Spleen (tissue), 11 donors: ENCODE measurements at regions not wholly inside any gene's neighbourhood (a gene's known extent, or its start where the extent isn't known, plus 50 kb on each side); places are given as distances from the start of the nearest gene placed in this dataset.
"Not testable (repeated sequence)": the region's sequence is repeated elsewhere in the genome, so short reads cannot be mapped to it uniquely, and the experiment has no call there.

Experiments used
- DNase-seq: peaks from one replicate; pipeline ENCODE4 v3.0.0-alpha.2; 2020
- H3K27ac ChIP-seq, 8 donors: fragments of 200-600 bp; sonication (generic) in 7 of 8; 1 replicate in 4 of 8; 2 replicates in 4 of 8; pipeline versions ENCODE4 v1.5.0 to v1.8.0; 2016 to 2021; ENCODE audit warnings: inconsistent platforms in 4 of 8, mild to moderate bottlenecking in 4 of 8, moderate library complexity in 1 of 8
- H3K27me3 ChIP-seq, 7 donors: fragments of 200-600 bp; sonication (generic) in 6 of 7; replicated peaks in 1 of 7; 1 replicate in 4 of 7; 2 replicates in 3 of 7; pipeline versions ENCODE4 v1.5.0 to v1.8.0; 2016 to 2021; ENCODE audit warnings: inconsistent platforms in 3 of 7, mild to moderate bottlenecking in 1 of 7
- H3K36me3 ChIP-seq, 6 donors: fragments of 200-600 bp; sonication (generic) in 5 of 6; 1 replicate in 4 of 6; 2 replicates in 2 of 6; pipeline versions ENCODE4 v1.5.0 to v1.8.0; 2016 to 2021; ENCODE audit warnings: inconsistent platforms in 2 of 6
- H3K4me1 ChIP-seq, 6 donors: fragments of 200-600 bp; sonication (generic) in 5 of 6; 1 replicate in 3 of 6; 2 replicates in 3 of 6; pipeline versions ENCODE4 v1.5.0 to v1.8.0; 2016 to 2021; ENCODE audit warnings: inconsistent platforms in 3 of 6
- H3K4me3 ChIP-seq, 8 donors: fragments of 200-600 bp; sonication (generic) in 7 of 8; 1 replicate in 4 of 8; 2 replicates in 4 of 8; pipeline versions ENCODE4 v1.5.0 to v1.8.0; 2016 to 2021; ENCODE audit warnings: inconsistent platforms in 4 of 8, mild to moderate bottlenecking in 4 of 8, moderate library complexity in 2 of 8
- H3K9me3 ChIP-seq, 8 donors: fragments of 200-600 bp; sonication (generic) in 7 of 8; 1 replicate in 4 of 8; 2 replicates in 4 of 8; pipeline versions ENCODE4 v1.5.0 to v1.8.0; 2016 to 2021; ENCODE audit warnings: inconsistent platforms in 4 of 8
- POLR2A ChIP-seq, 3 donors: fragments of 450-650 bp; IDR thresholded peaks; one replicate each; pipeline ENCODE4 v1.5.1; 2017; ENCODE audit warnings: antibody characterized with exemption in 3 of 3, mild to moderate bottlenecking in 1 of 3
- POLR2AphosphoS5 ChIP-seq, 3 donors: sonication (generic); formaldehyde crosslinking; IDR thresholded peaks; one replicate each; pipeline ENCODE4 v1.5.1; 2017; ENCODE audit warnings: antibody characterized with exemption in 3 of 3
- WGBS, 5 donors: extraction: QIAGEN DNeasy Blood & Tissue Kit in 3 of 5; methylation state at CpG; one replicate each; pipeline versions ENCODE4 v1.1.5 to v1.1.7; 2013 to 2018; 5-methylcytosine and 5-hydroxymethylcytosine counted together
- intact Hi-C: fragments of 100-400 bp; cut with DNase I; formaldehyde crosslinking; loops from one replicate; pipeline ENCODE4 v1.15.0; 2023; ENCODE audit warnings: low total_unique reads
- TF ChIP-seq, protein P1 (sequence below), 11 experiments: fragments of 200-600 bp in 7 of 11; fragments of 450-650 bp in 4 of 11; sonication (generic) in 4 of 11; IDR thresholded peaks in 8 of 11; conservative IDR thresholded peaks in 3 of 11; 1 replicate in 7 of 11; 2 replicates in 4 of 11; pipeline versions ENCODE4 v1.4.0 to v1.8.0; 2016 to 2021; ENCODE audit warnings: antibody characterized with exemption in 11 of 11, inconsistent platforms in 4 of 11, mild to moderate bottlenecking in 1 of 11
- donor health status: healthy with polysubstance abuse.
- donor health status: DM: no; HTN: no; CAD: no; lungs with moderate emphysema.
- donor health status: DM: no; HTN: no; CAD: no.
- donor health status: Bipolar disorder and iron deficiency.
- donor health status: healthy.
- donor health status: DM: no; HTN: no; CAD: no.
- donor health status: DM: yes; HTN: yes; CAD: no.

DNA sequence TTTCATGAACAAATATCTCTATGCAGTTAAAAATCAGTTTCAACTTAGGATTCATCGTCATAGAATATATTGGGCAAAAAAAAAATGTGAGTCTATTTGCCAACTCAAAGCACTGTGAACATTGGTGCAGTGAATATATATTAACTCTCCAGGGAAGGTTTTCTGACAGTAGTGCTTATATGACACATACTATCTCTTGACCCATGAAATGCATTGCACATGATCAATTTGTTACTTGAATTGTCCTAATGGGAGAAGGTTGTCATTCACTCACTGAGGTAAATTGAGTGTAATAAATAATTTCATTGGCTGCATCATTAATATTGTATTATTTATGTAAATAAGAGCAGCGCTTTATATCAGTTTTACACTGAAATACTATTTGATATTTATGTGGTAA is 2458.5 kb downstream of the ARAP2 start:
- no peak for DNase-seq
- Histone ChIP-seq H3K27ac (no peak overlapping the region), H3K36me3 (no peaks in the 10 kb centered on the region), H3K27me3 (no peaks in the 10 kb centered on the region), H3K4me1 (no peaks in the 10 kb centered on the region), H3K9me3 (no peaks in the 10 kb centered on the region), H3K4me3 (no peak overlapping the region)
- WGBS, 5 donors = 73 to 93% (median 83%) methylated on average over 2 of the region's 2 CpGs
- TF ChIP-seq POLR2AphosphoS5 (IDR thresholded peaks at IDR 0.05) = no peak
- TF ChIP-seq, protein P1, sequence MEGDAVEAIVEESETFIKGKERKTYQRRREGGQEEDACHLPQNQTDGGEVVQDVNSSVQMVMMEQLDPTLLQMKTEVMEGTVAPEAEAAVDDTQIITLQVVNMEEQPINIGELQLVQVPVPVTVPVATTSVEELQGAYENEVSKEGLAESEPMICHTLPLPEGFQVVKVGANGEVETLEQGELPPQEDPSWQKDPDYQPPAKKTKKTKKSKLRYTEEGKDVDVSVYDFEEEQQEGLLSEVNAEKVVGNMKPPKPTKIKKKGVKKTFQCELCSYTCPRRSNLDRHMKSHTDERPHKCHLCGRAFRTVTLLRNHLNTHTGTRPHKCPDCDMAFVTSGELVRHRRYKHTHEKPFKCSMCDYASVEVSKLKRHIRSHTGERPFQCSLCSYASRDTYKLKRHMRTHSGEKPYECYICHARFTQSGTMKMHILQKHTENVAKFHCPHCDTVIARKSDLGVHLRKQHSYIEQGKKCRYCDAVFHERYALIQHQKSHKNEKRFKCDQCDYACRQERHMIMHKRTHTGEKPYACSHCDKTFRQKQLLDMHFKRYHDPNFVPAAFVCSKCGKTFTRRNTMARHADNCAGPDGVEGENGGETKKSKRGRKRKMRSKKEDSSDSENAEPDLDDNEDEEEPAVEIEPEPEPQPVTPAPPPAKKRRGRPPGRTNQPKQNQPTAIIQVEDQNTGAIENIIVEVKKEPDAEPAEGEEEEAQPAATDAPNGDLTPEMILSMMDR (IDR thresholded peaks at IDR 0.05 in 8 of 11, conservative IDR thresholded peaks at IDR 0.05 in 3 of 11) = no peak
- TF ChIP-seq POLR2A (IDR thresholded peaks at IDR 0.05) = no peak
- intact Hi-C loops = no loop called here

DNA sequence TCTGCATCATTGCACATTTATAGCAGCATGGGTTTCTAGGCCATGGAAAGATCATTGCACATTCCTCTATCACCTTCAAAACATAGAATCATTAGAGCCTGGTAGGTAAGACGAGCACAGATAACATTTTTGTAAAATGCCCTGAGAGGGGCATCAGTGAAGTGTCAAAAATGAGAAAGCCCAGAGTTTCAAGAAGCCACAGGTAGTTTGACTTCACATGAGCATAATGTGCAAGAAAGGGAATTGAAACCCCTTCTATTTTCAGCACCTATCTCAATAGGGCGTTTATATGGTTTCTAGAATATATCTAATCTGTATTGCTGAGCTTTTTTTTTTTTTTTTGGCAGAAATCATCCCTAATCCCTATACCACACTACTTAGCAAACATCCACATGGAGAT is 2441.7 kb downstream of the ARAP2 start:
- 32 to 54% (median 44%) methylated on average over 2 of the region's 2 CpGs for WGBS, 5 donors

DNA sequence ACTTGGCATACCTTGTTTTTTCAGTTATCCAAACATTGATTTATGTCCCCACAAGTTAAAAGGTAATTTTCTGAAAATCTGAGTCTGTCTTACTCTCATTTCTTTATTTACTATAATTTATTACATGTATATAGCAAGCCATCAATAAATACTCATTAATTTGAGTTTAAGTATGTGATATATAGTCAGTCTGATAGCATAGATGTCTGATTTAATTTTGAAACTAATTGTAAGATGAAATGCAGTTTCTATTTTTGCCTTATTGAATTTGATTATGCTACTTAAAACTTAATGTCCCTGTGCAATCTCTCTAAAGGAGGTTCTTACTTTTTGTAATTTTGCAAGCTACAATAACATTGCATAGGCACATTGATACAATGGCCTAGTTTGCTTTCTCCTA is 2418.6 kb downstream of the ARAP2 start:
- H3K4me1 ChIP-seq = no peaks in the 10 kb centered on the region
- no peak for DNase-seq
- no peak overlapping the region for H3K4me3 ChIP-seq
- no peak for TF ChIP-seq POLR2A (IDR thresholded peaks at IDR 0.05)
- TF ChIP-seq POLR2AphosphoS5 (IDR thresholded peaks at IDR 0.05) = no peak
- TF ChIP-seq, protein P1 (IDR thresholded peaks at IDR 0.05 in 8 of 11, conservative IDR thresholded peaks at IDR 0.05 in 3 of 11) = no peak
- H3K27ac ChIP-seq = no peak overlapping the region
- no peaks in the 10 kb centered on the region for H3K36me3 ChIP-seq
- H3K9me3 ChIP-seq = peaks cover 0 to 10% (median 0%) of the 10 kb centered on the region in 8 donors
- intact Hi-C loops = no loop called here
- H3K27me3 ChIP-seq = no peaks in the 10 kb centered on the region

More for the DNA sequence above, 2441.7 kb downstream of the ARAP2 start:
- TF ChIP-seq POLR2A (IDR thresholded peaks at IDR 0.05) = no peak
- TF ChIP-seq POLR2AphosphoS5 (IDR thresholded peaks at IDR 0.05) = no peak
- TF ChIP-seq, protein P1 (IDR thresholded peaks at IDR 0.05 in 8 of 11, conservative IDR thresholded peaks at IDR 0.05 in 3 of 11) = no peak
- Histone ChIP-seq H3K9me3 (no peaks in the 10 kb centered on the region), H3K36me3 (no peaks in the 10 kb centered on the region), H3K4me3 (no peak overlapping the region), H3K4me1 (no peaks in the 10 kb centered on the region), H3K27me3 (no peaks in the 10 kb centered on the region), H3K27ac (no peak overlapping the region)
- intact Hi-C loops = no loop called here
- no peak for DNase-seq

DNA sequence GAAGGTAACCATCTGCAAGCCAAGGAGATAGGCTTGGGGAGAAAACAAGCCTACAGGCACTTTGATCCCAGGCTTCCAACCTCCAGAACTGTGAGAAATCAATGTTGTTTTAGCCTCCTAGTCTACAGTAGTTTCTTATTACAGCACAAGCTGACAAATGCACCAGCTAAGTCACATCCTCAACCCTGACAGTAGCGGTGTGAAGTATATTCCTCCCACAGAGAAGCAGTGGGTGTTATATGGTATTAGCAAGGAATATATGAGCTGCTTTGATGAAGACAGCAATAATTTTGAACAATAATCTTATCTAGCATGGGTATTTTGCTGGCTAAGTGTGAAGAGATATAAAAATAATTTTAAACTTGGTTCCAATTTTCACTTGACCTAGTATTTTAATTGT is 2415.0 kb downstream of the ARAP2 start:
- intact Hi-C loops, H3K4me1 ChIP-seq, DNase-seq, H3K9me3 ChIP-seq, H3K36me3 ChIP-seq, H3K27ac ChIP-seq, H3K27me3 ChIP-seq, H3K4me3 ChIP-seq: not testable (repeated sequence)
- 86 to 98% (median 90%) methylated on average over 1 of the region's 1 CpG for WGBS, 5 donors

DNA sequence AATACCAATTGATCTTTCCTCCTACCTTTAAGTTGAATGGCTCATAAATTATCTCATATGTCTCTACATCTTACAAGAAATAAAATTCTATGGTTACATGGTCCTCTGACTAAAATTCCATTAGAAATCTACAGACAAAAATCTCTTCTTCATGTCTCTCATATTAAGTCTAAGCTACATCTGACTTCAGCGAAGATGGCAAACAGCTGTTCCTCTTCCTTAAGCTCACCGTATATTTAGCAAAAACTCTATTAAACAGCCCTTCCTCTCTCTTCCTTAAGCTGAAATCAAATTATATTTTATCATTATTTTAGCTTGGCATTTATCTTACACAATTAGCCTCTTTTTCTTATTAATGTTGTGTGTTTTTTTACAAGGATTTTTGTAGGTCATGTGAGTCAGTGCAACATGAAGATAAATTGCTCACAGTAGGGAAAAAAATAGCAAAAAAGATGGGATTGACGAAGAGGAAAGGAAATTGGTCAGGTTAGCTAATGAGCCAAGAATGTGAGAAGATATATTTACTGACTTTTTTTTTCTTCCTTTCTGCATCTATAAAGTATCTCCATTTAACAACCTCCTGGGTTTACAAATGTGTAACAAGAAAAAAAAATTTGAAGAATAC is 2412.8 kb downstream of the ARAP2 start:
- no peak for DNase-seq

DNA sequence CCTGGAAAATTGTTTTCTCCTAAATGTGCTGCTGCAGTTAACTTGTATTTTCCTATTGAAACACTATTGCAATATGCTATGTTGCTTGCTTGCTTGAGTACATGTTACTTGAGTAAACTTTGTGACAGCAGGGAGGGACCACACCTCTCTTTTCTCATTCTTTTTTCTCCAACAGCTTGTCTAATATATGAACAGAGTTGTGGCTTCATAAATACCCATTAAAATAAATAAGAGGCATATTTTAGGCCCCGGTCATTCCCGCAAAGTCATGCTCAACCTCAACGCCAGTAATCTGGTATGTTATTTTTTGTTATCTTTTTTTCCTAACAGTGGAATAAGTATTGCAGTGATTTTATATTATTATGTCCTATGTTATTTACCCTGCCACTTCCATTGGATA is 2408.6 kb downstream of the ARAP2 start:
- DNase-seq, H3K27me3 ChIP-seq, H3K4me3 ChIP-seq, H3K9me3 ChIP-seq, H3K27ac ChIP-seq, H3K4me1 ChIP-seq, intact Hi-C loops, H3K36me3 ChIP-seq: not testable (repeated sequence)
- WGBS, 5 donors = 85 to 96% (median 91%) methylated on average over 3 of the region's 3 CpGs

More for the DNA sequence above, 2412.8 kb downstream of the ARAP2 start:
- 49 to 75% (median 71%) methylated on average over 3 of the region's 3 CpGs for WGBS, 5 donors
- H3K4me3 ChIP-seq = no peak overlapping the region
- H3K27ac ChIP-seq = no peak overlapping the region
- no peaks in the 10 kb centered on the region for H3K27me3 ChIP-seq
- H3K4me1 ChIP-seq = no peaks in the 10 kb centered on the region
- TF ChIP-seq POLR2A (IDR thresholded peaks at IDR 0.05) = no peak
- no peak for TF ChIP-seq POLR2AphosphoS5 (IDR thresholded peaks at IDR 0.05)
- TF ChIP-seq, protein P1 (IDR thresholded peaks at IDR 0.05 in 8 of 11, conservative IDR thresholded peaks at IDR 0.05 in 3 of 11) = no peak
- intact Hi-C loops = no loop called here
- peaks cover 0 to 10% (median 0%) of the 10 kb centered on the region in 8 donors for H3K9me3 ChIP-seq
- H3K36me3 ChIP-seq = no peaks in the 10 kb centered on the region
